T-cell (primary cell): ENCODE measurements at regions not wholly inside any gene's neighbourhood (a gene's known extent, or its start where the extent isn't known, plus 50 kb on each side); places are given as distances from the start of the nearest gene placed in this dataset.
A peak's percentile ranks its signal among the peaks of the same experiment; 100 is the strongest.

Experiments used
- ATAC-seq, 4 experiments: fragments of 200-7000 bp in 3 of 4; fragments of 150-1000 bp in 1 of 4; cut with Tn5 transposase; replicated peaks in 1 of 4; 1 replicate in 3 of 4; 2 replicates in 1 of 4; pipeline ENCODE4 v1.10.0; 2021; ENCODE audit warnings: moderate library complexity in 3 of 4, mild to moderate bottlenecking in 2 of 4, moderate number of reproducible peaks in 1 of 4
- CTCF ChIA-PET, 2 donors: fragments of 300-600 bp; sonication (Branson Sonifier 250); formaldehyde crosslinking; loops; one replicate each; lab custom pipeline; 2022; ENCODE audit warnings: antibody characterized with exemption in 2 of 2; lab: Charles Lee
- POLR2A ChIA-PET, 2 donors: fragments of 300-600 bp; sonication (Branson Sonifier 250); formaldehyde crosslinking; loops; one replicate each; lab custom pipeline; 2022; ENCODE audit warnings: antibody characterized with exemption in 2 of 2; lab: Charles Lee
- DNase-seq, 35 experiments: peaks; one replicate each; pipeline versions ENCODE4 v3.0.0 to v3.0.0-alpha.2; 2013 to 2023
- H3K27ac ChIP-seq: one replicate; pipeline ENCODE4 v1.5.1; 2013; ENCODE audit warnings: low read length
- H3K27me3 ChIP-seq, 2 experiments: replicated peaks in 1 of 2; 1 replicate in 1 of 2; 2 replicates in 1 of 2; pipeline versions ENCODE4 v1.6.1 to v1.7.0; 2013; ENCODE audit warnings: low read length in 1 of 2, mixed read lengths in 1 of 2; ENCODE audit not compliant: control insufficient read depth in 2 of 2, insufficient read depth in 2 of 2; ENCODE audit errors: extremely low read depth in 1 of 2
- H3K36me3 ChIP-seq, 2 donors: 1 replicate in 1 of 2; 2 replicates in 1 of 2; pipeline versions ENCODE4 v1.6.1 to v1.7.0; 2013; ENCODE audit warnings: low read length in 1 of 2; ENCODE audit not compliant: control insufficient read depth in 2 of 2, insufficient read depth in 1 of 2; ENCODE audit errors: extremely low read depth in 1 of 2
- H3K4me1 ChIP-seq, 2 experiments: 1 replicate in 1 of 2; 2 replicates in 1 of 2; pipeline versions ENCODE4 v1.6.1 to v1.7.0; 2013; ENCODE audit warnings: low read length in 2 of 2, mixed read lengths in 1 of 2; ENCODE audit not compliant: insufficient read depth in 2 of 2, control insufficient read depth in 1 of 2; ENCODE audit errors: extremely low read depth in 1 of 2
- H3K4me3 ChIP-seq, 2 donors: 1 replicate in 1 of 2; 2 replicates in 1 of 2; pipeline versions ENCODE4 v1.5.1 to v1.7.0; 2013; ENCODE audit warnings: mild to moderate bottlenecking in 2 of 2, low read length in 1 of 2, moderate library complexity in 1 of 2; ENCODE audit not compliant: control insufficient read depth in 1 of 2; ENCODE audit errors: extremely low read depth in 1 of 2
- H3K9me3 ChIP-seq: 2 replicates; pipeline ENCODE4 v1.7.0; 2013
- H3K27ac Mint-ChIP-seq, 2 donors: one replicate each; pipeline ENCODE4 v1.8.0; 2020 to 2021; ENCODE audit warnings: mild to moderate bottlenecking in 2 of 2, mixed read lengths in 2 of 2
- H3K27me3 Mint-ChIP-seq, 2 donors: one replicate each; pipeline ENCODE4 v1.8.0; 2021 to 2022; ENCODE audit warnings: mixed read lengths in 2 of 2
- H3K36me3 Mint-ChIP-seq: one replicate; pipeline ENCODE4 v1.8.0; 2021; ENCODE audit warnings: mixed read lengths
- H3K4me1 Mint-ChIP-seq, 3 donors: one replicate each; pipeline ENCODE4 v1.8.0; 2020 to 2022; ENCODE audit warnings: mixed read lengths in 3 of 3, mild to moderate bottlenecking in 1 of 3
- H3K4me3 Mint-ChIP-seq, 3 donors: one replicate each; pipeline ENCODE4 v1.8.0; 2020 to 2022; ENCODE audit warnings: mild to moderate bottlenecking in 3 of 3, mixed read lengths in 3 of 3, moderate library complexity in 3 of 3
- H3K9me3 Mint-ChIP-seq, 3 donors: one replicate each; pipeline ENCODE4 v1.8.0; 2020 to 2022; ENCODE audit warnings: mixed read lengths in 3 of 3
- WGBS: methylation state at CpG from one replicate; pipeline ENCODE4 v1.1.5; 2013; ENCODE audit warnings: missing lambda C conversion rate; ENCODE audit not compliant: insufficient coverage; 5-methylcytosine and 5-hydroxymethylcytosine counted together

DNA sequence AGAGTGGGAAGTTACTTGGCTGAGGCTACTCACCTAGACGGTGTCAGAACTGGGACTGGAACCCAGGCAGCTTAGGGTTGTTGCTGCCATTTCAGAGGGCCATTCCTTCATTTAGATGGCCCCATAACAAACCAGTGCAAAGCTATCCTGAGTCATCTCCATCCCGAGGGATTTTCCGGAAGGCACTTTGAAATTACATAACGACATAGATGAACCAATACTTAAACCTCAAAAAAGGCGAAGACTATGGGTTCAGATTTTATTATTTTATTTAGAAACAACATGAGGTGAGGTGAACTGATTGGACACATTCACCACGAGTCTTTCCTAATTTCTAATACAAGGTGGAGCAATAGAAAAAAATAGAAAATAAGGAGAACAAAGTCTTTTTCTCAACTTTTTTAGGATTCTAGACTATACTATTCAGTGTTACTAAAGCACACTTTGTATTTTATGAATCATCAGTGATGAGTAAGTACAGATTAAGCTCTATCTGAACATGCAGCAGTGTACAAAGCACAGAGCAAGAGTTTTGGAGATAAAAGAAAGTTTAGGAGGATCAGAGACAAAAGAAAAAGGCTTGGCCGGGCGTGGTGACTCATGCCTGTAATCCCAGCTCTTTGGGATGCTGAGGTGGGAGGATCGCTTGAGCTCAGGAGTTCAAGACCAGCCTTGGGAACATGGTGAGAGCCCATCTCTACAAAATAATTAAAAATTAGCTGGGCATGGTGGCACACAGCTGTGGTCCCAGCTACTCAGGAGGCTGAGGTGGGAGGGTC is 79.5 kb upstream of the SVIL start:
- ChIA-PET CTCF (interaction anchor here in 1 of 2 donors (0.6 to 1.1 kb wide), 2 partner anchors 10 to 930 kb away, joined by 3 to 5 read pairs; no protein-coding TSS in a partner anchor), POLR2A (no interaction called here)
- ATAC-seq = no peak
- H3K4me1 ChIP-seq = peaks cover 0 to 2% of the 10 kb centered on the region in 2 experiments
- no peak for DNase-seq
- H3K27me3 ChIP-seq = no peaks in the 10 kb centered on the region
- Mint-ChIP-seq H3K27me3 (no peaks in the 10 kb centered on the region), H3K27ac (no peak overlapping the region), H3K4me1 (peaks cover 31 to 47% (median 38%) of the 10 kb centered on the region in 3 donors), H3K9me3 (peaks cover 2 to 6% (median 3%) of the 10 kb centered on the region in 3 donors), H3K4me3 (no peak overlapping the region), H3K36me3 (peaks cover 21% of the 10 kb centered on the region)
- WGBS = no CpG with 5 or more reads among the region's 9 CpGs
- no peak overlapping the region for H3K4me3 ChIP-seq
- H3K9me3 ChIP-seq = no peaks in the 10 kb centered on the region
- no peak overlapping the region for H3K27ac ChIP-seq
- no peaks in the 10 kb centered on the region for H3K36me3 ChIP-seq

DNA sequence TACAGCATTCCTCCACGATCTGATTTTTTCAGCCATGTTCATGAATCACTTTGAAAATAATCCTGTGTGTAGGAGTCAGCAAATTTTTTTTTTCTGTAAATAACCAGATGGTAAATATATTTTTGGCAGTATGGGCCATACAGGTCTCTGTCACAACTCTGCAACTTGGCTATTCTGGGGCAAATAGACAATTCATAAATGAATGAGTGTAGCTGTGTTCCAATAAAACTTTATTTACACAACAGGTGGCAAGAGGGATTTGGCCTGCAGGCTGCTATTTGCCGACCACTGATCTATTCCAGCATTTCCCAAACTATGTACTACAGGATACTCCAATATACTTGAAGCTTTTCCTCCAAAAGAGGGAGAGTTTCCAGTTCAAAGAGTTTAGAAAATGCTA is 78.7 kb upstream of the SVIL start:
- no CpG with 5 or more reads among the region's 2 CpGs for WGBS
- H3K27ac Mint-ChIP-seq = no peak overlapping the region
- H3K27me3 Mint-ChIP-seq = no peaks in the 10 kb centered on the region
- ATAC-seq (no peak), DNase-seq (no peak)
- ChIA-PET CTCF (no interaction called here), POLR2A (no interaction called here)
- H3K4me1 Mint-ChIP-seq = peaks cover 36 to 53% (median 42%) of the 10 kb centered on the region in 3 donors
- Histone ChIP-seq H3K9me3 (no peaks in the 10 kb centered on the region), H3K27me3 (no peaks in the 10 kb centered on the region), H3K27ac (no peak overlapping the region), H3K4me1 (peaks cover 0 to 2% of the 10 kb centered on the region in 2 experiments), H3K4me3 (no peak overlapping the region), H3K36me3 (no peaks in the 10 kb centered on the region)
- H3K9me3 Mint-ChIP-seq = peaks cover 0 to 1% (median 0%) of the 10 kb centered on the region in 3 donors
- H3K36me3 Mint-ChIP-seq = peaks cover 21% of the 10 kb centered on the region
- H3K4me3 Mint-ChIP-seq = no peak overlapping the region

DNA sequence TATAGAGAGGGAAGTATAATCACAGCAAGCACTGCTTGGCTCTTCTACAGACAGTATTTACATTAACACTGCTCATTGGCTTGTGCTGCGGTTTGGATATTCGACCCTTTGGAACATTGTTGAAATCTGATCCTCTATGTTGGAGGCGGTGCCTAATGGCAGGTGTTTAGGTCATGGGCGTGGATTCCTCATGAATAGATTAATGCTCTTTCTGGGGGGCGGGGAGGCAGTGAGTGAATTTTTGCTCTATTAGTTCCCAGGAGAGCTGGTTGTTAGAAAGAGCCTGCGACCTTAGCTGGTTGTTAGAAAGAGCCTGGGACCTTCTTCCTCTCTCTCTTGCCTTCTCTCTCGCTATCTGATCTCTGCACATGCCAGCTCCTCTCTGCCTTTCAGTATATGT is 77.3 kb upstream of the SVIL start:
- ChIA-PET POLR2A (no interaction called here), CTCF (no interaction called here)
- Mint-ChIP-seq H3K4me3 (no peak overlapping the region), H3K4me1 (peaks cover 38 to 56% (median 44%) of the 10 kb centered on the region in 3 donors), H3K27ac (no peak overlapping the region), H3K27me3 (no peaks in the 10 kb centered on the region), H3K36me3 (peaks cover 22% of the 10 kb centered on the region), H3K9me3 (no peaks in the 10 kb centered on the region)
- Histone ChIP-seq H3K4me3 (no peak overlapping the region), H3K36me3 (no peaks in the 10 kb centered on the region), H3K27ac (no peak overlapping the region), H3K27me3 (no peaks in the 10 kb centered on the region), H3K9me3 (no peaks in the 10 kb centered on the region), H3K4me1 (peaks cover 0 to 2% of the 10 kb centered on the region in 2 experiments)
- no peak for ATAC-seq
- 97% methylated on average over 4 of the region's 7 CpGs for WGBS
- DNase-seq = no peak

- no peak overlapping the region for H3K27ac Mint-ChIP-seq
- ATAC-seq = no peak
- H3K27me3 Mint-ChIP-seq = no peaks in the 10 kb centered on the region
- no peak overlapping the region for H3K4me3 Mint-ChIP-seq
- ChIA-PET POLR2A (no interaction called here), CTCF (no interaction called here)
- no peak for DNase-seq
- Histone ChIP-seq H3K27me3 (no peaks in the 10 kb centered on the region), H3K9me3 (no peaks in the 10 kb centered on the region), H3K4me3 (no peak overlapping the region), H3K36me3 (no peaks in the 10 kb centered on the region), H3K4me1 (peaks cover 0 to 2% of the 10 kb centered on the region in 2 experiments), H3K27ac (no peak overlapping the region)
- H3K4me1 Mint-ChIP-seq = peaks cover 42 to 50% (median 45%) of the 10 kb centered on the region in 3 donors
- H3K9me3 Mint-ChIP-seq = peaks cover 0 to 8% (median 0%) of the 10 kb centered on the region in 3 donors
- H3K36me3 Mint-ChIP-seq = peaks cover 20% of the 10 kb centered on the region
- 93% methylated on average over 5 of the region's 8 CpGs for WGBS
These were observed 75.4 kb upstream of the SVIL start for GRCh38 chr10:29710128-29710527.

- peaks cover 0 to 8% (median 0%) of the 10 kb centered on the region in 3 donors for H3K9me3 Mint-ChIP-seq
These were observed 74.8 kb upstream of the SVIL start for GRCh38 chr10:29709484-29710002.

GRCh38 chr10:29703271-29703670 is 68.5 kb upstream of the SVIL start:
- peaks cover 0 to 8% (median 0%) of the 10 kb centered on the region in 3 donors for H3K9me3 Mint-ChIP-seq
- H3K27me3 ChIP-seq = no peaks in the 10 kb centered on the region
- no peaks in the 10 kb centered on the region for H3K9me3 ChIP-seq
- ChIA-PET POLR2A (interaction anchor here in 1 of 2 donors (0.7 kb wide), 1 partner anchor 31 kb away, joined by 4 read pairs; no protein-coding TSS in a partner anchor), CTCF (no interaction called here)
- H3K4me1 Mint-ChIP-seq = peaks cover 53 to 66% (median 54%) of the 10 kb centered on the region in 3 donors
- 70% methylated on average over 8 of the region's 9 CpGs for WGBS
- no peak overlapping the region for H3K4me3 ChIP-seq
- H3K27ac Mint-ChIP-seq = peak overlapping the region; percentile 79 to 94
- no peak for ATAC-seq
- peaks cover 9 to 15% of the 10 kb centered on the region in 2 experiments for H3K4me1 ChIP-seq
- no peaks in the 10 kb centered on the region for H3K36me3 ChIP-seq
- peaks cover 10% of the 10 kb centered on the region for H3K36me3 Mint-ChIP-seq
- H3K27ac ChIP-seq = peak overlapping the region; percentile 51
- H3K4me3 Mint-ChIP-seq = peak overlapping the region; percentile 47 to 63 (median 62)
- no peak for DNase-seq
- H3K27me3 Mint-ChIP-seq = no peaks in the 10 kb centered on the region

More at GRCh38 chr10:29709484-29710002, 74.8 kb upstream of the SVIL start:
- WGBS = 91% methylated on average over 13 of the region's 13 CpGs
- no peaks in the 10 kb centered on the region for H3K36me3 ChIP-seq
- ChIA-PET CTCF (interaction anchor here in 1 of 2 donors (0.7 kb wide), 1 partner anchor 119 kb away, joined by 4 read pairs; no protein-coding TSS in a partner anchor), POLR2A (no interaction called here)
- Mint-ChIP-seq H3K36me3 (peaks cover 20% of the 10 kb centered on the region), H3K4me1 (peaks cover 41 to 50% (median 43%) of the 10 kb centered on the region in 3 donors), H3K27ac (no peak overlapping the region), H3K27me3 (no peaks in the 10 kb centered on the region), H3K4me3 (no peak overlapping the region)
- no peak overlapping the region for H3K4me3 ChIP-seq
- no peak for ATAC-seq
- H3K27ac ChIP-seq = no peak overlapping the region
- peaks cover 0 to under 1% of the 10 kb centered on the region in 2 experiments for H3K4me1 ChIP-seq
- no peaks in the 10 kb centered on the region for H3K9me3 ChIP-seq
- H3K27me3 ChIP-seq = no peaks in the 10 kb centered on the region
- DNase-seq = no peak
